ENCODE measurements at regions not wholly inside any gene's neighbourhood (a gene's known extent, or its start where the extent isn't known, plus 50 kb on each side); places are given as distances from the start of the nearest gene placed in this dataset.

DNA sequence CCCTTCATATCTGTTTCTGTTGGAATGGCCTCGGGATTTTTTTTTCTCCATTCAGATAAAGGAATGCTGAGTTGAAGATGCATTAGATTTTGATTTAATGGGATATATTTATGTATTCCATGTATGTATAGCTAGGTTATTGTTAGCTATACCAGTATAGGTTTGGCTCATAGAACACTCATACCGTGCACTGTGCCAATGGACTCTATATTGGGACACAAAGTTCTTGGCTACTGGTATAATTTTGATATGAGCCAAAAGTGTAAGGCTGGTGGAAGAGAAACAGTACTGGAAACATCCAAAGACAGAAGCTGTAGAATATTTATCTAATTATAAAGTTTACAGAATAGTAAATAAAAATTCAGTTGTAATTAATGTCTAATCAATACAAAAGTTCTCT, 1912.1 kb downstream of the STIM2 start:
- TF ChIP-seq POLR2AphosphoS5 (IDR thresholded peaks at IDR 0.05; ENCODE audit: borderline replicate concordance, low read depth, low read length), result no peak
- no peak for TF ChIP-seq EZH2 (IDR thresholded peaks at IDR 0.05)
